ENCODE measurements at regions not wholly inside any gene's neighbourhood (a gene's known extent, or its start where the extent isn't known, plus 50 kb on each side); places are given as distances from the start of the nearest gene placed in this dataset.
"Not testable (repeated sequence)": the region's sequence is repeated elsewhere in the genome, so short reads cannot be mapped to it uniquely, and the experiment has no call there.

DNA sequence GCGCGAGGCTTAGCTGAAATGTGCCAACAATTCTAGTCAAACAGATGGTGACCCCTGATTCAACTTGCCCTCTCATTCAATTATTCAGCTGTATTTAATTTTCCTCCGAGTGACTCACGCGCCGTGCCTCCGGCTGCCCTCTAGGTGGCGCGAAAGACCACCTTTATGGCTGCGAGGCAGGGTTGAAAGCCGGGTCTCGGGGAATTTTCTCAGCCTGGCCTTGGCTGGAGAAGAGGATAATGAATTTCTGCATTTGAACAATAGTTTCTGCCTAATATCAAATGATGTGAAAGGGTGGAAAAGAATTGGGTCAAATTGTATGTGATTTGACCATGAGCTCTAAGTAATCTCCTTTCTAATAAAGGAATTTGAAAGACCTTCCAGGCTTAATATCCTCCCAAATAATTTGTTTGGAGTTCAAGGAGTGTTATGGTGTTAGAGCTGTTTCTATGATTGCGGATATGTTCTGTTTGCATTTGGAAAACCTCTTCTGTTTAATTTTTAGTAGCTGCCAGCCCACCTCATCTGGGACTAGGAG is 310.9 kb downstream of the ZNF536 start:
- DNase-seq (ENCODE audit: low read depth in 2 of 2), result no peak

DNA sequence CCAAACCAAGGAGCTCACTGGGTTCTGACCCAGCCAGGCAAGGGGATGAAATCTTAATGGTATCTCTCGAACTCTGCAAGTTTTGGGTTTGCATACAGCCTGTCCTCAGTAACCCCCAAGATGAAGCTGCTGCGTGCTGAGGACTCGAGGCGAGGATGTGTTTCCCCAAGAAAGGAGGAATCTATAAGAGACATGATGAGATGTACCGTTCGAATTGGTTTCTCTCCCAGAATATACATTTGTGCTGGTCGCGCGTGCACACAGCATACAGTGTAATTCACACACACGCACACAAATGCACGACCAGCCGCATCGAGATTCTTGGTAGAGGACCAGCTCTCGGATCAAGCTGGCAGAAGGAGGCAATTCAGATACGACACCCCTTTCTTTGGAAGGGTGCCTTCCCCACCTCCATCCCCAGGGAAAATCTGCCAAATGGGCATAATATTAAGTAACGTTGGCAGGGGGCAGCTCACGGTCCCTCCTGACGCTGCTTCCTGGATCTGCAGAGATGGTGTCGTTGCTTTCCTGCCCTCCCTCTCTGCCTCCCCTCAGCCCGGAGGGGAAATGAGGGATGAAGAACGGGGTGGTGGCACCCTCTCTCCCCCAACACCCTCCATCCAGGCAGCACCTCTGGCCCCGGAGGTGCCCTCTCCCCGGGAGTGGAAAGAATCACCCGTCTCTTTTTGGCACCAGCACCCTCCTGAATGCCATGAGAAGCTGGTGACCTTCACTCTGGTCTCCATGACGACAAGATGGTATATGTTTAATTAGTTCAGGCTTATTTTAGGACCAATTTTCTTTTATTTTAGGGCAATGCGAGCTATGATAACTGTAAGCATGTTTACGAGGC is 310.2 kb downstream of the ZNF536 start:
- DNase-seq (ENCODE audit: low read depth in 2 of 2), result no peak

- no peak for DNase-seq (ENCODE audit: low read depth in 2 of 2)
These were observed 309.2 kb downstream of the ZNF536 start for GRCh38 chr19:30681162-30682100.

DNA sequence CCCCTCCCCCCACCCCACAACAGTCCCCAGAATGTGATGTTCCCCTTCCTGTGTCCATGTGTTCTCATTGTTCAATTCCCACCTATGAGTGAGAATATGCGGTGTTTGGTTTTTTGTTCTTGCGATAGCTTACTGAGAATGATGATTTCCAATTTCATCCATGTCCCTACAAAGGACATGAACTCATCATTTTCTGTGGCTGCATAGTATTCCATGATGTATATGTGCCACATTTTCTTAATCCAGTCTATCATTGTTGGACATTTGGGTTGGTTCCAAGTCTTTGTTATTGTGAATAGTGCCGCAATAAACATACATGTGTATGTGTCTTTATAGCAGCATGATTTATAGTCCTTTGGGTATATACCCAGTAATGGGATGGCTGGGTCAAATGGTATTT is 308.2 kb downstream of the ZNF536 start:
- not testable (repeated sequence) for DNase-seq (ENCODE audit: low read depth in 2 of 2)

DNA sequence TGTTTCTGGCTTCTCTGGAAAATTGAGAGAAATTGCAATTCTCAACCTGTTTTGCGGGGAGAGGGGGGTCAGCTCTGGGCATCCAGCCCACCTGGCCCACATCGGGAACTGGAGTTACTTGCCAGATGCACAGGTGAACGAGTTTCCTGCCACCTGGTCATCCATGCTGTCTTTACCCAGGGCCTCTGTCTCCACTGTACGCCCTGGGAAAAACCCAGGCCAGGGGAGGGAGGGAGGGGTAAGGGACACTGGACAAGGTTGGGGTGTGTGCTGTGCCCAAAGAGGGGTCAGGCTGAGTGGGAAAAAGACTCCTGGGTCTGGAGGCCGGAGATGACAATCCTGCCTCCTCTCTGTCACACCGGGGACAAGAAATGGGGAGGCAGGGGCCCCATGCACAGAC is 307.6 kb downstream of the ZNF536 start:
- DNase-seq (ENCODE audit: low read depth in 2 of 2), result no peak

GRCh38 chr19:30679153-30679702 is 307.0 kb downstream of the ZNF536 start:
- no peak for DNase-seq (ENCODE audit: low read depth in 2 of 2)

- DNase-seq (ENCODE audit: low read depth in 2 of 2), result no peak
These were observed 306.0 kb downstream of the ZNF536 start for GRCh38 chr19:30678168-30678567.

GRCh38 chr19:30677702-30678101 is 305.5 kb downstream of the ZNF536 start:
- DNase-seq (ENCODE audit: low read depth in 2 of 2), result no peak

DNA sequence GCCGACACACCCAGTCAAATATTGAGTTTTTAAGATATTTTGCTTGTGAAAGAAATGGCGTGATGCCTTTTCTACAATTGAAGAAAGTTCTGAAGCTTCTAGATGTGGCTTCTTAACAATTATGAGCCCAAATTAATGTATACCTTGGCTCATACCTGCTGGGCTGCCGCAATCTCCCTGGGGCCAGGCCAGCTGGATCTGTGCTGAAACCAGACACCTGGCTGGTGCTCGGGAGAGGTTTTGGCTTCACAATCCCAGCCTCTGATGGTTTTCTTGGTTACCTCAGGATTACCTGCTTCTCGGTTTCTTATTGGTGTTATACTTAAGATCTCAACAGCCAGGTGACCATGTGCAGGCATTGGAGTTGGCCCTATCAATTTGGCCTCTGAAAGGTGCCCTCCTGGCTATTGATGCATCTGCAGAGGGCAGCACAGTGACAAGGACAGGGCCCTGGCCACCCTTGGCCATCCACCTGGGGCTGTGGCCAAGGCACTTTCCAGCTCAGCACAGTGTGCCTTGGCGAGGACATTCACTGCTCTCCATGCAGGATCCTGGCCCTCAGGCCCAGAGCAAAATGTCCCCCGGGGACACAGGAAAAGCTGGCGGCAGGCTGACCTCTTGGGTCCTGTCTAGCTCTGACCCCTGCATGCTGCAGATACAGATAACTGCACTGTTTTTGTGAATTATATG is 305.0 kb downstream of the ZNF536 start:
- DNase-seq (ENCODE audit: low read depth in 2 of 2), result no peak

GRCh38 chr19:30675086-30675485 is 302.9 kb downstream of the ZNF536 start:
- DNase-seq (ENCODE audit: low read depth in 2 of 2), result no peak

DNA sequence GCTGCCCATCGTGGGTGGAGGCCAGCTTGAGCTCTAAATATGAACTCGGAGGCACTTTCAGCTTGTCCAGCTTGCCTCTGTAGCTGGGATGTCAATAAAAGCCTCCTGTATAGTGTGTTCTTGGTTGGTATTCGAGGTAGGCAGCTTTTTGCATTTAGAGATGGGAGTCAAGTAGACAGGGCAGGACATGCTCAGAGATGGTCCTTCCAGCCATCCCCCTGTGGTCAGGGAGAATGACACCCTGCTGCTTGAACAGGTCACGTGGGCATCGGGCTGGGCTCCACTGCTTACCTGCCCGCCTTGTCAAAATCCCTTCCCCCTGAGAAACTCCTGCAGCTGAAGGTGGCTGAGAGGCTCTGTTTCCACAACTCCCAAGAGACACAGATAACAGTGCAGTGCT is 302.5 kb downstream of the ZNF536 start:
- DNase-seq (ENCODE audit: low read depth in 2 of 2), result no peak

DNA sequence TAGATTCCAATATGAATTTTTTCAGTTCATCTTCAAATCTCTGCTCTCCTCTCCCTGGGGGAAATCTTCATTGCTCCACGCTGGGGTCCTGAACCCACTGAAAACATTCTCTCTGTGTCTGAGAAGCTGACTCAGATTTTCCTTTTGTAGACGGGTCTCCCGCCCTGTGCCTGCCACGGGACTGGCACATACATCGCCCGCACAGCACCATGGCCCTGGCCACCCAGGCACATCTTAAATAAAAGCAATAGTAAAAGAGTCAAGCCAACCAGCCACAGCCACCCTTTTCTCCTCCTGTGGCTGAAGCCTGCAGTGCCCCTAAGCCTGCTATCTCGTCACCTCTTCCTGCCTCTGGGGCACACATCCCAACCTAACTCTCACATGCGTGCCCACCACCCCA is 301.2 kb downstream of the ZNF536 start:
- DNase-seq (ENCODE audit: low read depth in 2 of 2), result no peak

DNA sequence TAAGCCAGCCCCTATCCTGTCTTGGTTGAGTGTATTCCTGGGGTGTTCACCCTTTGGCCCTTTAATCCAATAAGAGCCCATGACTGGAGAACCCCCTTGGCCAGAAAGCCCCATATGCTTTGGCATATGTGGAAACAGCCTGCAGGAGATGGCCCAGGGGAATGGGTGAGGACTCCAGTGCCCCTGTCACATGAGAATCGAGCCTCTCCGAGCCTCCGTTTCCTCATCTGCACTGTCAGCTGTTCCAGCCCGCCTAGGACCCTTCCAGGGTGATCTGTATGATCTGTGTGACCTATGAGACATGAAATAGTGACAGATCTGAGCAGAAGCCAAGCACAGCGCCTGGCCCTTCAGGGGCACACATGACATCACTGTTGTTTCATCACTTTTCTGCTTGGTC is 300.7 kb downstream of the ZNF536 start:
- no peak for DNase-seq (ENCODE audit: low read depth in 2 of 2)

DNA sequence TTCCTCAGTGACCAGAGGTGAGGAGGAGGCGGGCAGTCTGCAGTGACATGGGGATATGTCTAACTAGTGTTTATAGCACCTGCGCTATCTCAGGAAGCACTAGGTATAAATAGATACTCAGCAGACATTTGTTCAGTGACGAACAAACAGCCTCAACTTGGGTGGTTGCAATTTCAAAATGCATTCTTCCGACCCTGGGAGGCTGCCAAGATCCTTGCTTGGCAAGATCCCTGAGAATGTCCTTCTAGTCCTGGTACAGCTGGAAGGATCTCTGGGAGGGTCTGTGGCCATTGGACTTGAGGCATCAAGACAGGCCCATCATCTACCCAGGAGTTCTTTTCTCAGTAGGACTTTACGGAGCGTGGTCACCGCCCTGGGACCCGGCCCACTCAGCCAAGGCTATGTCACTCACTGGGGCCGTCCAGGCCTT is 299.5 kb downstream of the ZNF536 start:
- no peak for DNase-seq (ENCODE audit: low read depth in 2 of 2)

DNA sequence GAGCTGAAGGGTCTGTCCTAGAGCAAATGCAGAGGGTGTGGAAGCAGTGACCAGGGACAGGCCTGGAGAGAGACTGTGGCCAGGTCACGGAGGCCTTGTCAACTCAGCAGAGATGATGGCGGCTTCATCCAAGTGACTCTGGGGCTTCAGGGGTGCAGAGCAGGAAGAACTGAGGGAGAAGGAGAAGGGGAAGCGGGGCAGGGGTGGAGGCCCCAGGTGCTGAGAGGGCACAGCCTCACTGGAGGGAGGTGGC is 299.1 kb downstream of the ZNF536 start:
- DNase-seq (ENCODE audit: low read depth in 2 of 2), result no peak

- no peak for DNase-seq (ENCODE audit: low read depth in 2 of 2)
These were observed 298.6 kb downstream of the ZNF536 start for GRCh38 chr19:30670562-30671366.

- DNase-seq (ENCODE audit: low read depth in 2 of 2), result no peak
These were observed 297.8 kb downstream of the ZNF536 start for GRCh38 chr19:30670011-30670329.

GRCh38 chr19:30669329-30670010 is 297.3 kb downstream of the ZNF536 start:
- DNase-seq (ENCODE audit: low read depth in 2 of 2), result no peak

DNA sequence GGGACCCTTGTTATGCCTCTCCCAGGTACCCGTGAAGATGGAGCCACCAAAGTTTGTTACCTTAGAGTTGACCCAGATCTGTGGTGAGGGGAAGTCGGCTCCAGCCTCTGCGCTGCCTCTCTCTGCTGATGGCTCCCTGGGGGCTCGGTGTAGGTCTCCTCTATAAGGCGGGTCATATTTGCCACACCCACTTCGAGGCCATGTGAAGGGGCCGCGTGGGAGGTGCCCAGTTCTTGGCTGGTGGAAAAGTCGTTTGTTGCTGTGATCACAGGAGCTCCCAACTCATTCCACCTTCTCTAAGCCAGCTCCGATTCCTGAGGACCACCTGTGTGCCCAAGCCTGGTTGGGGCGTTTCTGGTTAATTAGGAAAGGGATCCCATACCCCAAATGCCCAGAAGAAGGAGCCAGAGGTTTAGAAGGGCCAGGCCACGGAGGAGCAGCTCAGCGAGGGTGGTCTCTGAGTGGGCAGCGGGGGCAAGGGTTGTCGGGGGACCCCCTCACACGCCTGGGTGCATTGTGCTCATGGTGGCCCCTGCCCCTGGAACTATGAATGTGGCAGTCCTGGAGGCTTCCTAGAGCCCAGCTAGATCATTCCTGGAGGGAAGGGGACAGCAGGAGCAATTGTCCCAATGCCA is 296.5 kb downstream of the ZNF536 start:
- DNase-seq (ENCODE audit: low read depth in 2 of 2), result no peak

GRCh38 chr19:30667746-30668145 is 295.6 kb downstream of the ZNF536 start:
- DNase-seq (ENCODE audit: low read depth in 2 of 2), result no peak
